ENCODE measurements at regions not wholly inside any gene's neighbourhood (a gene's known extent, or its start where the extent isn't known, plus 50 kb on each side); places are given as distances from the start of the nearest gene placed in this dataset.

DNA sequence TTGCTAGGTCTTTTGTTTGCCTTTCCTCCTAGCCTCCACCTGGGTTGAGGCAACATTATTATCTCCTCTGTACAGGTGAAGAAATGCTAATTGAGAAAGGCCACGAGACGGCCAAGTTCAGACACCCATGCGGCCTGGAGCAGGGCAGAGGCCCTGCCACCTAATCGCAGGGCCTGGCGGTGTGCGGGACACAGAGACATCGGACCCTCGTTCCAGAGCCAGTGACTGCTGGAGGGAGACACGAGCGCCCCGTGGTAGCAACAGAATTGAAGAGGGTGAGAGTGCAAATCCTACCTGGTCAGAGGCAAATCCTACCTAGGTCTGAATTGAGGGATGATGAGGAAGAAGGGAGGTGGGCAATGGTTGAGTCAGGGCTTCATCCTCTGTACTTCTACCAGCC lies 113.8 kb upstream of the MEF2A start:
- H3K4me3 ChIP-seq (ENCODE audit: low read depth, low read length) = no peak overlapping the region
- no peak for DNase-seq (ENCODE audit: low read depth)
- TF ChIP-seq, protein P1, sequence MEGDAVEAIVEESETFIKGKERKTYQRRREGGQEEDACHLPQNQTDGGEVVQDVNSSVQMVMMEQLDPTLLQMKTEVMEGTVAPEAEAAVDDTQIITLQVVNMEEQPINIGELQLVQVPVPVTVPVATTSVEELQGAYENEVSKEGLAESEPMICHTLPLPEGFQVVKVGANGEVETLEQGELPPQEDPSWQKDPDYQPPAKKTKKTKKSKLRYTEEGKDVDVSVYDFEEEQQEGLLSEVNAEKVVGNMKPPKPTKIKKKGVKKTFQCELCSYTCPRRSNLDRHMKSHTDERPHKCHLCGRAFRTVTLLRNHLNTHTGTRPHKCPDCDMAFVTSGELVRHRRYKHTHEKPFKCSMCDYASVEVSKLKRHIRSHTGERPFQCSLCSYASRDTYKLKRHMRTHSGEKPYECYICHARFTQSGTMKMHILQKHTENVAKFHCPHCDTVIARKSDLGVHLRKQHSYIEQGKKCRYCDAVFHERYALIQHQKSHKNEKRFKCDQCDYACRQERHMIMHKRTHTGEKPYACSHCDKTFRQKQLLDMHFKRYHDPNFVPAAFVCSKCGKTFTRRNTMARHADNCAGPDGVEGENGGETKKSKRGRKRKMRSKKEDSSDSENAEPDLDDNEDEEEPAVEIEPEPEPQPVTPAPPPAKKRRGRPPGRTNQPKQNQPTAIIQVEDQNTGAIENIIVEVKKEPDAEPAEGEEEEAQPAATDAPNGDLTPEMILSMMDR (IDR thresholded peaks at IDR 0.05; ENCODE audit: insufficient read depth, low read depth, low read length) = no peak

DNA sequence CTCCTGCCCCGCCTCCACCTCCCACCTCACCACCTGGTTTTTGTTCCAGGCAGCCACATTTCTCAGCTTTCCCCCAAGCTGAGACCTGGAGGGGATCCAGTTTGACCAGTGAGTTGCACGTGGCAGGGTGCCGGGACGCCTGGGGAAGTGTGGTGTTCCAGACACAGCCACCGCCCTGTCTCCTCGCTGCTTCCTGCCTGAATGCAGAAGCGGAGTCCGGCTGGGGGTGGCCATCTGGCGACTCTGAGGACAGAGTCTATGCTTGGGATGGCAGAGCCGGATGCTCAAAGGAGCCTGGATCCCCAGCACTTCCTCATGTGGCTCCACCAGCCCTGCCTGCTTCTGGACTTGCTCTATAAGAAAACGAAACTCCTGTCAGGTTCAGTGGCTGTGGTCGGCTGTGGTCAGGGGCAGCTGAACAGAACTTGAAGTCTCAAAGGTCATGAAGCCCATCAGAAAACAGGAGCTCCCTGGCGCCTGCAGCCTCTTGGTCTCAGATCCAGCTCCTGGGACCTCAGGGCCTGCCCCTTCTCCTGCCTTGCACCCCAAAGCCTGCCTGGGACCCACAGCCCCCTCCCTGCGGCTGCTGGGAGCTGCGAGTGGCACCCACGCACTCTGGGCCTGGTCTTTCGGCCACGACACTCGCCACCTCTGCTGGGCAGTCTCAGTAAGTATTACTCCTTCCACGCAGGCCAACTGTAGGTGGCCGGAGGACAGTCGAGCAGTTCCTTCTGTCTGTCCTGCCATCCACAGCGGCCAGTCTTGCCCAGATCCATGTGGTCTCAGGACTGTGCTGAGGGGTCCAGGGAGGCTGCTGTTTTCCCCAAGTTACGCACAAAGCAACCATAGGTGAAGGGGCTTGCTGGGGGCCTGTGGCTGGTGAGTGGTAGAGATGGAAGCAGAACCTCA lies 112.8 kb upstream of the MEF2A start:
- no peak overlapping the region for H3K4me3 ChIP-seq (ENCODE audit: low read depth, low read length)
- TF ChIP-seq, protein P1 (IDR thresholded peaks at IDR 0.05; ENCODE audit: insufficient read depth, low read depth, low read length) = no peak
- peak; percentile 69 for DNase-seq (ENCODE audit: low read depth)

DNA sequence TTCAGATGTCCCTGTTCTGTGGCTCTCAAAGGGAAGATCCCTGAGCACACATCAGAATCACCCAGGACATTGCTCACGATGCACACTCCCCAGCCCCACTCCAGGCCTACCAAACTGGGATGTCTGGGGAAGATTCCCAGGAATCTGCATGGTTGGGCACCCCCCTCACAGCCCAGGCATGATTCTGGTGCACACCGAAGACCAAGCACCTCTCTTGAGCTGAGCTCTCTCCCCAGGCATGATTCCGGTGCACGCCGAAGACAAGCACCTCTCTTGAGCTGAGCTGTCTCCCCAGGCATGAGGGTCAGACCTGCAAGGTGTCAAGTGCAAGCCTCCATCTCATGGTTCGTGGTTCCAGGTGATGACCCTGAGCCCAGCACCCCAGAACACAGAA lies 112.2 kb upstream of the MEF2A start:
- DNase-seq (ENCODE audit: low read depth) = no peak
- H3K4me3 ChIP-seq (ENCODE audit: low read depth, low read length) = no peak overlapping the region
- TF ChIP-seq, protein P1 (IDR thresholded peaks at IDR 0.05; ENCODE audit: insufficient read depth, low read depth, low read length) = no peak

DNA sequence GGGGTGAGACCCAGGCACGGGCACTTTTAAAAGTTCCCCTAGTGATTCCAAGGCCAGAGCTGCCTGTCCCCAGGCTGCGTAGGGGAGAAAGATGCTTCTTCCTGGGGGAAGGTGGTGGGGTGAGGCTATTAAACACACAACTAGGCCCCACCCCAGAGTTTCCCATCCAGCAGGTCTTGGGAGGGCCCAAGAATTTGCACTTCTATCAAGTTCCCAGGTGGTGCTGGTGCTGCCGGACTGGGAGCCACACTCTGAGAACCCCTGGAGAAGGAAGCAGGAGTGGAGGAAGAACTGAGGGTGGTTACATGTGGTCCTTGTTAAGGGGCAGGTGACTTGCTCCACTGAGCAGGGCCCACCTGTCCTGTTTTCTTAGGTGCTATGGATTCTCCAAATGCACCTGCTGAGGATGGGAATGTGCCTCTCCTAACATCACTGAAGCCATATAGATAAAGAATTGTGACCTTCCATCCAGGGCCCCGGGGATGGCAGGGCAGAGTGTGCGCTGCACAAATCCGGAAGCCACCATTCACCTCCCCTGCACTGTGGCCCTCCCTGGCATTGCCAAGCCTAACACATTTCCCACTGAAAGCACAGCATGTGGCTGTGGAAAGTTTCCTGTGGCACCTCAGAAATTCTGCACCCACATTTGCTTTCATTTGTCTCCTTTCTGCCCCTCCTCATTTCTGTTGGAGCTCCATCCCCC lies 111.5 kb upstream of the MEF2A start:
- DNase-seq (ENCODE audit: low read depth) = no peak
- TF ChIP-seq, protein P1 (IDR thresholded peaks at IDR 0.05; ENCODE audit: insufficient read depth, low read depth, low read length) = no peak

DNA sequence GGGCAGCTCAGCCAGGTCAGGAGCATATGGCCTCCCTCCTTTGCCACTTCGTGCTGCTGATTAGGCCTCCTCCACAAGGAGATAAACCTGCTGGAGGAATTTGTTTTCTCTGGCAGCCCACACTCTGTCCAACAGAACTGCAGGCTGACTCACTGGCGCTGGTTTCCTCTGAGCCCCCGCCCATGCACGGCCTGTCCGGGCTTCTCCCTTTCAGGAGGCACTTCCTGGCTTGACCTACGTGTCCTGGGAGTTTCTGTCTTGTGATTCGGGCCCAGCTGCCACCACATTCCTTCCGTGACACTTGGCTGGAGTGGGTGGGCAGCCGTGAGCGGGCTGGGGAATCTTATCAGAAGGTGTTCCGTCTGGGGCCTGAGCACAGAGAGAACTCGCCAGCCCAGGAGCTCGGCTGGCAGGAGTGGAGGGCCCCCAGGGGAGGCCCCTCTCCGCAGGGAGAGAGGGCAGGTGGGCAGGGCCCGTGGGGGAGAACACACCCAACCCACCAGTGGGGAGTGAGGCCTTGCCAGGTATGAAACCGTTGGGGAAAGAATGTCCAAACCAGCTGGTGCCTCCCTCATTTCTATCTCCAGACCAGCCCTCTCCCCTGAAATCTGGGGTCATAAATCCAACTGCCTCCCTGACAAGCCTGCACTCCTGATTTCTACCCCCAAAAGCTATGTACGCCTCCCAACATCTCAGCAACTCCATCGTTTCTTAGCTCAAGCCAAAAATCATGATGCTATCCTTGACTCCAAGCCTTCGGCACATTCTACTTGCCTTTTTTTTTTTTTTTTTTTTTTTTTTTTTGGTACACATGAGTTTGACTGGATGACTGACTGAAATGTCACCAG lies 110.6 kb upstream of the MEF2A start:
- no peak overlapping the region for H3K4me3 ChIP-seq (ENCODE audit: low read depth, low read length)
- TF ChIP-seq, protein P1 (IDR thresholded peaks at IDR 0.05; ENCODE audit: insufficient read depth, low read depth, low read length) = no peak
- peak; percentile 98 for DNase-seq (ENCODE audit: low read depth)

More for the DNA sequence above, 111.5 kb upstream of the MEF2A start:
- H3K4me3 ChIP-seq (ENCODE audit: low read depth, low read length) = no peak overlapping the region

DNA sequence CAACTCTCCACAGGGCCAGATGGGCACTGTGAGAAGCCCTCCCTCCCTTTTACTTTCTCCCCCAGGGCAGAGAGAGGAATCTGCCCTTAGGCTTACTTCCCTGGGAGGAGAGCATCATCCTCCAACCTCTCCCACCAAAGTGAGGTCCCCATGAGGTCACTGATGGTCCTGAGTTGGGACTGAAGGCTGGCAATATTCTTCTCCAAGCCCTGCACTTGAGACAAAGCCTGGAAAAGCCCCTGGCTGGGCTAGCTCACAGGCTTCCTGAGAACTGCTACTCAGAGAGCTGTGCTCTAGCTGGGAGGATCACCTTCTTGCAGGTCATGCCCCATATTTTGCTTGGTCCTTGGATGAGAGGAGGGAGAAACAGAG lies 110.0 kb upstream of the MEF2A start:
- TF ChIP-seq, protein P1 (IDR thresholded peaks at IDR 0.05; ENCODE audit: insufficient read depth, low read depth, low read length) = no peak
- no peak overlapping the region for H3K4me3 ChIP-seq (ENCODE audit: low read depth, low read length)
- DNase-seq (ENCODE audit: low read depth) = no peak
